Coronary artery (tissue), 2 donors: ENCODE measurements at regions not wholly inside any gene's neighbourhood (a gene's known extent, or its start where the extent isn't known, plus 50 kb on each side); places are given as distances from the start of the nearest gene placed in this dataset.
A peak's percentile ranks its signal among the peaks of the same experiment; 100 is the strongest.

Experiments
- DNase-seq: peaks from one replicate; pipeline ENCODE4 v3.0.0-alpha.2; 2017; ENCODE audit warnings: low spot score
- H3K27ac ChIP-seq, 2 donors: fragments of 200-600 bp; sonication (generic); one replicate each; pipeline ENCODE4 v1.5.1; 2016 to 2019
- H3K4me3 ChIP-seq: fragments of 200-600 bp; sonication (generic); 2 replicates; pipeline ENCODE4 v1.5.1; 2016; ENCODE audit warnings: mild to moderate bottlenecking, moderate library complexity
- CTCF ChIP-seq: fragments of 200-600 bp; sonication (generic); IDR thresholded peaks from one replicate; pipeline ENCODE4 v1.5.1; 2019; ENCODE audit warnings: antibody characterized with exemption

GRCh38 chr1:244920911-244921761 is 56.8 kb upstream of the HNRNPU start:
- Histone ChIP-seq H3K27ac (no peak overlapping the region), H3K4me3 (no peak overlapping the region)
- no peak for TF ChIP-seq CTCF
- no peak for DNase-seq

- DNase-seq, result no peak
Measured at GRCh38 chr1:244919320-244920282, 55.3 kb upstream of the HNRNPU start.

GRCh38 chr1:244918421-244919319 is 54.3 kb upstream of the HNRNPU start:
- Histone ChIP-seq H3K4me3 (peak overlapping the region; percentile 81), H3K27ac (no peak overlapping the region)
- no peak for DNase-seq
- TF ChIP-seq CTCF, result no peak

More at GRCh38 chr1:244919320-244920282, 55.3 kb upstream of the HNRNPU start:
- TF ChIP-seq CTCF, result no peak
- peak overlapping the region; percentile 81 for H3K4me3 ChIP-seq
- H3K27ac ChIP-seq, result no peak overlapping the region

GRCh38 chr1:244917073-244917670 is 52.8 kb upstream of the HNRNPU start:
- no peak for DNase-seq
- Histone ChIP-seq H3K27ac (no peak overlapping the region), H3K4me3 (no peak overlapping the region)
- TF ChIP-seq CTCF, result no peak

- no peak for TF ChIP-seq CTCF
- Histone ChIP-seq H3K27ac (no peak overlapping the region), H3K4me3 (no peak overlapping the region)
- DNase-seq, result no peak
Measured at GRCh38 chr1:244915736-244916135, 51.4 kb upstream of the HNRNPU start.

- Histone ChIP-seq H3K4me3 (no peak overlapping the region), H3K27ac (no peak overlapping the region)
- DNase-seq, result no peak
- TF ChIP-seq CTCF, result no peak
Measured at GRCh38 chr1:244914761-244915160, 50.4 kb upstream of the HNRNPU start.
